A673 (cell line): ENCODE measurements at regions not wholly inside any gene's neighbourhood (a gene's known extent, or its start where the extent isn't known, plus 50 kb on each side); places are given as distances from the start of the nearest gene placed in this dataset.

Source experiments
- EZH2 ChIP-seq: fragments of 200-600 bp; sonication (generic); IDR thresholded peaks from 2 replicates; pipeline ENCODE4 v1.6.1; 2017; ENCODE audit warnings: borderline replicate concordance, low read depth, mild to moderate bottlenecking, mixed read lengths, antibody characterized with exemption, low read length; ENCODE audit not compliant: poor library complexity, severe bottlenecking
- TF ChIP-seq, protein P1 (sequence below): fragments of 300-800, 200-600 bp; sonication (generic); conservative IDR thresholded peaks from 2 replicates; pipeline ENCODE4 v1.5.1; 2017; ENCODE audit warnings: low read depth, mild to moderate bottlenecking, antibody characterized with exemption, low read length, moderate library complexity, mixed read lengths

DNA sequence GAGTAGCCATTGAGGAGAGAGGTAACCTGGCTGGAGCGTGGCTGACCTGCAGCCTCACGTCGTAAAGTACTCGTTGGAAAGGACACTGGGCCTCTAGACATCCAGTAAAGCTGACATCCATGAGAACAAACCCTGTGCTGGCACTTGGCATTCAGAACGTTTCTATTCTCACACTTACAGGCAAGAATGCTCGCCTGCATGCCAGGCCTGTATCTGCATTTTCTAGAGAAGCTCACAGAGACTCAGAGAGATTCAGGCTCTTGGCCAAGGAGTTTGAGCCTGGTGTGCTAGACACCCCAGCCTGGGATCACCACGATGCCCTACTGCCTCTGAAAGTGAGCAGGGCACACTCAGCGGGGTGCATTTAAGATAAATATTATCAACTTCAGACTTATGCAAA lies 379.8 kb upstream of the CDH4 start:
- TF ChIP-seq, protein P1, sequence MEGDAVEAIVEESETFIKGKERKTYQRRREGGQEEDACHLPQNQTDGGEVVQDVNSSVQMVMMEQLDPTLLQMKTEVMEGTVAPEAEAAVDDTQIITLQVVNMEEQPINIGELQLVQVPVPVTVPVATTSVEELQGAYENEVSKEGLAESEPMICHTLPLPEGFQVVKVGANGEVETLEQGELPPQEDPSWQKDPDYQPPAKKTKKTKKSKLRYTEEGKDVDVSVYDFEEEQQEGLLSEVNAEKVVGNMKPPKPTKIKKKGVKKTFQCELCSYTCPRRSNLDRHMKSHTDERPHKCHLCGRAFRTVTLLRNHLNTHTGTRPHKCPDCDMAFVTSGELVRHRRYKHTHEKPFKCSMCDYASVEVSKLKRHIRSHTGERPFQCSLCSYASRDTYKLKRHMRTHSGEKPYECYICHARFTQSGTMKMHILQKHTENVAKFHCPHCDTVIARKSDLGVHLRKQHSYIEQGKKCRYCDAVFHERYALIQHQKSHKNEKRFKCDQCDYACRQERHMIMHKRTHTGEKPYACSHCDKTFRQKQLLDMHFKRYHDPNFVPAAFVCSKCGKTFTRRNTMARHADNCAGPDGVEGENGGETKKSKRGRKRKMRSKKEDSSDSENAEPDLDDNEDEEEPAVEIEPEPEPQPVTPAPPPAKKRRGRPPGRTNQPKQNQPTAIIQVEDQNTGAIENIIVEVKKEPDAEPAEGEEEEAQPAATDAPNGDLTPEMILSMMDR = no peak
- no peak for TF ChIP-seq EZH2
